H7 (cell line): ENCODE measurements at regions not wholly inside any gene's neighbourhood (a gene's known extent, or its start where the extent isn't known, plus 50 kb on each side); places are given as distances from the start of the nearest gene placed in this dataset.
"Not testable (repeated sequence)": the region's sequence is repeated elsewhere in the genome, so short reads cannot be mapped to it uniquely, and the experiment has no call there.

Experiments
- DNase-seq: peaks from one replicate; pipeline ENCODE4 v3.0.0; 2012
- H3K27me3 ChIP-seq: 2 replicates; pipeline ENCODE4 v1.6.0; 2011; ENCODE audit warnings: mild to moderate bottlenecking, low read length; ENCODE audit not compliant: control insufficient read depth, insufficient read depth
- H3K36me3 ChIP-seq: replicated peaks from 2 replicates; pipeline ENCODE4 v1.5.1; 2011; ENCODE audit warnings: low read length; ENCODE audit not compliant: control insufficient read depth, insufficient read depth
- H3K4me3 ChIP-seq: 2 replicates; pipeline ENCODE4 v1.5.1; 2011; ENCODE audit warnings: low read depth, mild to moderate bottlenecking, control low read depth, low read length, moderate library complexity; ENCODE audit not compliant: insufficient read depth

GRCh38 chr19:29873801-29874575 is 62.2 kb downstream of the CCNE1 start:
- no peaks in the 10 kb centered on the region for H3K36me3 ChIP-seq
- DNase-seq: peak; percentile 69
- peak overlapping the region; percentile 58 for H3K4me3 ChIP-seq
- H3K27me3 ChIP-seq: peaks cover 20% of the 10 kb centered on the region

GRCh38 chr19:29875931-29876330 is 64.1 kb downstream of the CCNE1 start:
- H3K36me3 ChIP-seq: no peaks in the 10 kb centered on the region
- peaks cover 20% of the 10 kb centered on the region for H3K27me3 ChIP-seq
- no peak for DNase-seq
- no peak overlapping the region for H3K4me3 ChIP-seq

GRCh38 chr19:29876414-29876813 is 64.6 kb downstream of the CCNE1 start:
- H3K4me3 ChIP-seq: no peak overlapping the region
- peaks cover 20% of the 10 kb centered on the region for H3K27me3 ChIP-seq
- H3K36me3 ChIP-seq: no peaks in the 10 kb centered on the region
- DNase-seq: no peak

GRCh38 chr19:29876908-29877307 is 65.1 kb downstream of the CCNE1 start:
- H3K27me3 ChIP-seq: peaks cover 19% of the 10 kb centered on the region
- H3K36me3 ChIP-seq, DNase-seq, H3K4me3 ChIP-seq: not testable (repeated sequence)

GRCh38 chr19:29878973-29879654 is 62.9 kb upstream of the URI1 start:
- peak; percentile 82 for DNase-seq
- Histone ChIP-seq H3K4me3 (no peak overlapping the region), H3K27me3 (peaks cover 3% of the 10 kb centered on the region; the same call in 1 of the 2 replicates), H3K36me3 (no peaks in the 10 kb centered on the region)

- no peak for DNase-seq
- H3K4me3 ChIP-seq: no peak overlapping the region
- peaks cover 3% of the 10 kb centered on the region; the same call in 1 of the 2 replicates for H3K27me3 ChIP-seq
- no peaks in the 10 kb centered on the region for H3K36me3 ChIP-seq
These were observed 62.4 kb upstream of the URI1 start for GRCh38 chr19:29879655-29879974.

- DNase-seq: no peak
- Histone ChIP-seq H3K4me3 (no peak overlapping the region), H3K36me3 (no peaks in the 10 kb centered on the region), H3K27me3 (peaks cover 3% of the 10 kb centered on the region; the same call in 1 of the 2 replicates)
These were observed 61.4 kb upstream of the URI1 start for GRCh38 chr19:29880498-29881081.

- Histone ChIP-seq H3K36me3 (no peaks in the 10 kb centered on the region), H3K4me3 (no peak overlapping the region), H3K27me3 (no peaks in the 10 kb centered on the region)
- no peak for DNase-seq
These were observed 60.7 kb upstream of the URI1 start for GRCh38 chr19:29881386-29881785.

- no peaks in the 10 kb centered on the region for H3K27me3 ChIP-seq
These were observed 59.3 kb upstream of the URI1 start for GRCh38 chr19:29882719-29883105.

GRCh38 chr19:29884044-29884443 is 58.0 kb upstream of the URI1 start:
- H3K27me3 ChIP-seq: no peaks in the 10 kb centered on the region
- no peak for DNase-seq
- H3K36me3 ChIP-seq: no peaks in the 10 kb centered on the region
- no peak overlapping the region for H3K4me3 ChIP-seq

More at GRCh38 chr19:29882719-29883105, 59.3 kb upstream of the URI1 start:
- DNase-seq: peak; percentile 78
- Histone ChIP-seq H3K4me3 (no peak overlapping the region), H3K36me3 (no peaks in the 10 kb centered on the region)

GRCh38 chr19:29884466-29884865 is 57.6 kb upstream of the URI1 start:
- H3K4me3 ChIP-seq: no peak overlapping the region
- H3K36me3 ChIP-seq: no peaks in the 10 kb centered on the region
- no peaks in the 10 kb centered on the region for H3K27me3 ChIP-seq
- peak; percentile 45 for DNase-seq

- not testable (repeated sequence) for H3K4me3 ChIP-seq, H3K27me3 ChIP-seq, DNase-seq, H3K36me3 ChIP-seq
These were observed 55.9 kb upstream of the URI1 start for GRCh38 chr19:29886106-29886505.

GRCh38 chr19:29886586-29886985 is 55.5 kb upstream of the URI1 start:
- no peaks in the 10 kb centered on the region for H3K36me3 ChIP-seq
- no peak overlapping the region for H3K4me3 ChIP-seq
- no peaks in the 10 kb centered on the region for H3K27me3 ChIP-seq
- no peak for DNase-seq

GRCh38 chr19:29887442-29887855 is 54.6 kb upstream of the URI1 start:
- peak; percentile 30 for DNase-seq
- Histone ChIP-seq H3K4me3 (no peak overlapping the region), H3K27me3 (no peaks in the 10 kb centered on the region), H3K36me3 (no peaks in the 10 kb centered on the region)

- not testable (repeated sequence) for DNase-seq, H3K4me3 ChIP-seq, H3K27me3 ChIP-seq, H3K36me3 ChIP-seq
These were observed 54.0 kb upstream of the URI1 start for GRCh38 chr19:29888047-29888446.
